Gastroesophageal sphincter (tissue), 3 donors: ENCODE measurements at regions not wholly inside any gene's neighbourhood (a gene's known extent, or its start where the extent isn't known, plus 50 kb on each side); places are given as distances from the start of the nearest gene placed in this dataset.

Experiments used
- POLR2A ChIP-seq, 2 donors: fragments of 450-650 bp; IDR thresholded peaks; one replicate each; pipeline ENCODE4 v1.6.1; 2017; ENCODE audit warnings: antibody characterized with exemption in 2 of 2, mild to moderate bottlenecking in 2 of 2, moderate library complexity in 1 of 2
- POLR2AphosphoS5 ChIP-seq: sonication (generic); formaldehyde crosslinking; IDR thresholded peaks from one replicate; pipeline ENCODE4 v1.6.1; 2017; ENCODE audit warnings: antibody characterized with exemption
- TF ChIP-seq, protein P1 (sequence below), 4 experiments: fragments of 200-600 bp in 2 of 4; fragments of 450-650 bp in 2 of 4; sonication (generic) in 1 of 4; IDR thresholded peaks; one replicate each; pipeline ENCODE4 v1.5.1; 2017 to 2019; ENCODE audit warnings: antibody characterized with exemption in 4 of 4, mild to moderate bottlenecking in 2 of 4, moderate library complexity in 2 of 4

DNA sequence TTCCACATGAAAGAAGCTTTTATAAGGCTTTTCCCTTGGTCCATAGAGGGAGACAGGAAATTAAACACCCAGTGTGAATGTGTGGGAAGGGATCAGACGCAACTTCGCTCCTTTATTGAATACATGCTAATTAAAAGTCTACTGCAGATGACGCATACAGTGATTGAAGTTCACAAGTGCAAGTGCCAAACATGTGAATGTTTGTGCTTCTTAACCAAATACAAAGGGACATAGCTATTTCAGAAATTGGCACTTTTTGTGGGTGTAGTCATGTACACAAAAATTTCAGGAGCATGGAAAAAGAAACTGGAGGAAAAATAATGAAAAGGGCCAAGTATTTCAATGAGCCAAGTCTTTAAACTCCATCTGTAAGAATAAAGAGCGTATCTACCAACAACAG, 283.7 kb downstream of the SKAP2 start:
- TF ChIP-seq, protein P1, sequence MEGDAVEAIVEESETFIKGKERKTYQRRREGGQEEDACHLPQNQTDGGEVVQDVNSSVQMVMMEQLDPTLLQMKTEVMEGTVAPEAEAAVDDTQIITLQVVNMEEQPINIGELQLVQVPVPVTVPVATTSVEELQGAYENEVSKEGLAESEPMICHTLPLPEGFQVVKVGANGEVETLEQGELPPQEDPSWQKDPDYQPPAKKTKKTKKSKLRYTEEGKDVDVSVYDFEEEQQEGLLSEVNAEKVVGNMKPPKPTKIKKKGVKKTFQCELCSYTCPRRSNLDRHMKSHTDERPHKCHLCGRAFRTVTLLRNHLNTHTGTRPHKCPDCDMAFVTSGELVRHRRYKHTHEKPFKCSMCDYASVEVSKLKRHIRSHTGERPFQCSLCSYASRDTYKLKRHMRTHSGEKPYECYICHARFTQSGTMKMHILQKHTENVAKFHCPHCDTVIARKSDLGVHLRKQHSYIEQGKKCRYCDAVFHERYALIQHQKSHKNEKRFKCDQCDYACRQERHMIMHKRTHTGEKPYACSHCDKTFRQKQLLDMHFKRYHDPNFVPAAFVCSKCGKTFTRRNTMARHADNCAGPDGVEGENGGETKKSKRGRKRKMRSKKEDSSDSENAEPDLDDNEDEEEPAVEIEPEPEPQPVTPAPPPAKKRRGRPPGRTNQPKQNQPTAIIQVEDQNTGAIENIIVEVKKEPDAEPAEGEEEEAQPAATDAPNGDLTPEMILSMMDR (IDR thresholded peaks at IDR 0.05), result no peak
- TF ChIP-seq POLR2A (IDR thresholded peaks at IDR 0.05), result no peak
- no peak for TF ChIP-seq POLR2AphosphoS5
